Neuronal stem cell (in vitro differentiated cells): ENCODE measurements at regions not wholly inside any gene's neighbourhood (a gene's known extent, or its start where the extent isn't known, plus 50 kb on each side); places are given as distances from the start of the nearest gene placed in this dataset.

Source experiments
- DNase-seq: peaks from one replicate; pipeline ENCODE4 v3.0.0-alpha.2; 2013; ENCODE audit warnings: low spot score
- H2AFZ ChIP-seq: one replicate; pipeline ENCODE4 v1.6.1; 2013; ENCODE audit warnings: mild to moderate bottlenecking, low read length, inconsistent platforms
- H2AK5ac ChIP-seq: 2 replicates; pipeline ENCODE4 v1.6.1; 2013; ENCODE audit warnings: low read depth, mild to moderate bottlenecking, inconsistent platforms, low read length, moderate library complexity, mixed read lengths
- H2BK120ac ChIP-seq: 2 replicates; pipeline ENCODE4 v1.6.1; 2013; ENCODE audit warnings: low read depth, mild to moderate bottlenecking, inconsistent platforms, low read length, moderate library complexity, mixed read lengths
- H2BK12ac ChIP-seq: one replicate; pipeline ENCODE4 v1.6.1; 2013; ENCODE audit warnings: low read length, inconsistent platforms
- H2BK15ac ChIP-seq: 2 replicates; pipeline ENCODE4 v1.6.1; 2013; ENCODE audit warnings: mild to moderate bottlenecking, low read length, inconsistent platforms, mixed read lengths
- H2BK5ac ChIP-seq: one replicate; pipeline ENCODE4 v1.6.1; 2013; ENCODE audit warnings: inconsistent platforms, mild to moderate bottlenecking, low read length, moderate library complexity
- H3K14ac ChIP-seq: one replicate; pipeline ENCODE4 v1.6.1; 2013; ENCODE audit warnings: low read length, inconsistent platforms
- H3K18ac ChIP-seq: 2 replicates; pipeline ENCODE4 v1.6.1; 2013; ENCODE audit warnings: low read length, inconsistent platforms
- H3K23ac ChIP-seq: 2 replicates; pipeline ENCODE4 v1.6.1; 2013; ENCODE audit warnings: low read depth, mild to moderate bottlenecking, mixed read lengths, low read length, inconsistent platforms; ENCODE audit not compliant: poor library complexity
- H3K27ac ChIP-seq: replicated peaks from 3 replicates; pipeline ENCODE4 v1.5.1; 2013; ENCODE audit warnings: low read length, inconsistent platforms
- H3K27me3 ChIP-seq, 3 experiments: 2 replicates each; pipeline ENCODE4 v1.6.1; 2013; ENCODE audit warnings: low read length in 3 of 3, mild to moderate bottlenecking in 2 of 3, inconsistent platforms in 1 of 3, low read depth in 1 of 3, mixed read lengths in 1 of 3, moderate library complexity in 1 of 3; ENCODE audit not compliant: control insufficient read depth in 3 of 3, insufficient read depth in 3 of 3
- H3K36me3 ChIP-seq, 2 donors: replicated peaks in 1 of 2; 2 replicates each; pipeline ENCODE4 v1.6.1; 2013; ENCODE audit warnings: low read length in 2 of 2; ENCODE audit not compliant: control insufficient read depth in 2 of 2, insufficient read depth in 2 of 2
- H3K4ac ChIP-seq: 2 replicates; pipeline ENCODE4 v1.6.1; 2013; ENCODE audit warnings: inconsistent platforms, mild to moderate bottlenecking, low read length, moderate library complexity
- H3K4me1 ChIP-seq, 2 donors: 1 replicate in 1 of 2; 2 replicates in 1 of 2; pipeline ENCODE4 v1.6.1; 2013; ENCODE audit warnings: low read length in 2 of 2, low read depth in 1 of 2; ENCODE audit not compliant: control insufficient read depth in 2 of 2, insufficient read depth in 1 of 2
- H3K4me2 ChIP-seq: one replicate; pipeline ENCODE4 v1.6.1; 2013; ENCODE audit warnings: mild to moderate bottlenecking, low read length, inconsistent platforms; ENCODE audit not compliant: insufficient read depth, poor library complexity, severe bottlenecking
- H3K4me3 ChIP-seq, 2 donors: 2 replicates each; pipeline ENCODE4 v1.5.1; 2013; ENCODE audit warnings: low read length in 2 of 2, mild to moderate bottlenecking in 2 of 2, inconsistent platforms in 1 of 2, moderate library complexity in 1 of 2
- H3K79me1 ChIP-seq: one replicate; pipeline ENCODE4 v1.6.1; 2013; ENCODE audit warnings: low read depth, mild to moderate bottlenecking, inconsistent platforms, low read length, moderate library complexity
- H3K9ac ChIP-seq: one replicate; pipeline ENCODE4 v1.6.1; 2013; ENCODE audit warnings: mild to moderate bottlenecking, low read depth, low read length, inconsistent platforms; ENCODE audit not compliant: poor library complexity
- H3K9me3 ChIP-seq, 2 donors: replicated peaks in 1 of 2; 2 replicates each; pipeline versions ENCODE3 to v1.6.1; 2013; ENCODE audit warnings: low read length in 2 of 2, mild to moderate bottlenecking in 2 of 2, inconsistent platforms in 1 of 2, low read depth in 1 of 2, mixed read lengths in 1 of 2, moderate library complexity in 1 of 2; ENCODE audit not compliant: control insufficient read depth in 2 of 2, insufficient read depth in 1 of 2
- H4K8ac ChIP-seq: one replicate; pipeline ENCODE4 v1.6.1; 2013; ENCODE audit warnings: low read depth, mild to moderate bottlenecking, inconsistent platforms, low read length, moderate library complexity
- H4K91ac ChIP-seq: one replicate; pipeline ENCODE4 v1.6.1; 2013; ENCODE audit warnings: low read length, low read depth, mild to moderate bottlenecking, inconsistent platforms; ENCODE audit not compliant: poor library complexity
- WGBS, 2 donors: extraction: QIAGEN DNeasy Blood & Tissue Kit; methylation state at CpG; one replicate each; pipeline ENCODE4 v1.1.7; 2013; ENCODE audit warnings: missing lambda C conversion rate in 2 of 2, mixed read lengths in 1 of 2; ENCODE audit not compliant: insufficient read length in 2 of 2, insufficient replicate concordance in 1 of 2; ENCODE audit errors: extremely low coverage in 2 of 2; 5-methylcytosine and 5-hydroxymethylcytosine counted together

DNA sequence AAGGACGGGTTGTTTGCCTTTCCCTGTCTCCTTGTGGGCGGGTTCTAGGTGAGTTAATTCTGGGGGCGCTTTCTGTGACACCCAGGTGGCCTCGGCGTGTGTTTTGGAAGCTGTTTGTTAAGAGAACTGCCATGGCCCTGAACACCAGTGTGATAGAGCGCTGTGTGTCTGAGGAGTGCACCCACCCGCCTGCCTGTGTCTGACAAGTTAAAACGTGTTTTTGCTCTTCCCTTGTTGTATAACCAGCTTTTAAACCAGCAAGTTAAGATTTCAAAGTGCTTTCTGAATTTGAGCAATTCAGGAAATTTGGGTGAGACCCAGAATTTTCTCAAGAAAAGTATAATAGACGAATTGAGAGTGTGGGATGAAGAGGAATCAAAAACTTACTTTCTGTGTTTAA is 55.2 kb upstream of the HGFAC start:
- WGBS, 2 donors, result no CpG with 5 or more reads among the region's 9 CpGs
- H3K14ac ChIP-seq, result no peak overlapping the region

DNA sequence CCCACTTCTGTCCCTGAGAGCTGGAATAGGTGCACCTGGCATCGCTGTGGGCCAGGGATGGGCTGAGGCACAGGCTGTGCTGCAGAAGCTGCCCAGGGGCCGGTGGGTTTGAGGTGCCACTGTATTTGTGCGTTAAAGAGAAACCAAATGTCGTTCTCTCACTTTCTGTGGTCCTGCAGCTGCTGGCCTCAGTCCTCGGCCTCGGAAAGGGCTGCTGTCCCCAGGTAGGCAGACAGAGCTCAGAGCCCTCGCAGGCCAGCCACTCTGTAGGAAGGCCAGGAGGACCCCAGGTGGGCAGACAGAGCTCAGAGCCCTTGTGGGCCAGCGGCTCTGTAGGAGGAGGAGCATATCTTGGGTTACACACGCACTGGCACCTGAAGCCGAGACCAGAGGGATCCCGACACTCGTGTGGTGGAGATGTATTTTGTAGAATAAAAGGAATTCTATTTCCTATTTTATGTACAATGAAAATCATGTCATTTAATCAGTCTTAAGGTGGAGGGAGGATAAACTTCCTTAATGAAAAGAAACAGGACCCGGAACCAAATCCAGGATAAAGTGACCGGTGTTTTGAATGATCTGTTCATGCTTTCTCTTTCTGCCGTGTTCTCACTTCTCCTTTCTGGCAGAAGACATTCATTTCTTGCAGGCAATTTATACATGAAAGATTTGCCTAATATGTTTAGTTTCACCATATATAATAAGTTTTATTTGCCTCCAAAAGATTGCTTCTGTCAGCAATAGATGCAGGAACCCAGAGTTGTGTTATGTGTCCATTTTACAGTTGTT is 54.4 kb upstream of the HGFAC start:
- H3K4me3 ChIP-seq, result no peak overlapping the region
- no peak overlapping the region for H3K4me2 ChIP-seq
- H3K27ac ChIP-seq, result no peak overlapping the region
- H3K79me1 ChIP-seq, result peaks cover 3% of the 10 kb centered on the region
- no peaks in the 10 kb centered on the region for H3K9me3 ChIP-seq
- no peak overlapping the region for H2BK12ac ChIP-seq
- no peak overlapping the region for H2AFZ ChIP-seq
- peaks cover 37 to 42% of the 10 kb centered on the region in 2 donors for H3K4me1 ChIP-seq
- peak overlapping the region; percentile 53 for H3K9ac ChIP-seq
- no peaks in the 10 kb centered on the region for H3K36me3 ChIP-seq
- H3K14ac ChIP-seq, result no peak overlapping the region
- WGBS, 2 donors, result no CpG with 5 or more reads among the region's 15 CpGs
- no peak overlapping the region for H4K8ac ChIP-seq
- no peaks in the 10 kb centered on the region for H3K27me3 ChIP-seq
- H4K91ac ChIP-seq, result no peak overlapping the region
- H3K4ac ChIP-seq, result no peak overlapping the region
- no peak for DNase-seq
- peak overlapping the region; percentile 72 for H3K18ac ChIP-seq
- H2AK5ac ChIP-seq, result no peak overlapping the region
- no peak overlapping the region for H3K23ac ChIP-seq
- H2BK5ac ChIP-seq, result peak overlapping the region; percentile 67
- no peak overlapping the region for H2BK120ac ChIP-seq
- no peak overlapping the region for H2BK15ac ChIP-seq

More for the DNA sequence above, 55.2 kb upstream of the HGFAC start:
- no peak overlapping the region for H4K91ac ChIP-seq
- H3K18ac ChIP-seq, result no peak overlapping the region
- no peak for DNase-seq
- no peak overlapping the region for H4K8ac ChIP-seq
- H2BK15ac ChIP-seq, result no peak overlapping the region
- H3K4ac ChIP-seq, result no peak overlapping the region
- no peak overlapping the region for H2BK5ac ChIP-seq
- H2BK120ac ChIP-seq, result no peak overlapping the region
- H2AFZ ChIP-seq, result no peak overlapping the region
- H3K79me1 ChIP-seq, result peaks cover 3% of the 10 kb centered on the region
- H3K4me3 ChIP-seq, result no peak overlapping the region
- no peaks in the 10 kb centered on the region for H3K27me3 ChIP-seq
- no peak overlapping the region for H3K9ac ChIP-seq
- H2BK12ac ChIP-seq, result no peak overlapping the region
- no peaks in the 10 kb centered on the region for H3K36me3 ChIP-seq
- H2AK5ac ChIP-seq, result no peak overlapping the region
- H3K4me2 ChIP-seq, result no peak overlapping the region
- H3K27ac ChIP-seq, result no peak overlapping the region
- no peak overlapping the region for H3K23ac ChIP-seq
- H3K9me3 ChIP-seq, result no peaks in the 10 kb centered on the region
- H3K4me1 ChIP-seq, result peaks cover 32 to 37% of the 10 kb centered on the region in 2 donors

DNA sequence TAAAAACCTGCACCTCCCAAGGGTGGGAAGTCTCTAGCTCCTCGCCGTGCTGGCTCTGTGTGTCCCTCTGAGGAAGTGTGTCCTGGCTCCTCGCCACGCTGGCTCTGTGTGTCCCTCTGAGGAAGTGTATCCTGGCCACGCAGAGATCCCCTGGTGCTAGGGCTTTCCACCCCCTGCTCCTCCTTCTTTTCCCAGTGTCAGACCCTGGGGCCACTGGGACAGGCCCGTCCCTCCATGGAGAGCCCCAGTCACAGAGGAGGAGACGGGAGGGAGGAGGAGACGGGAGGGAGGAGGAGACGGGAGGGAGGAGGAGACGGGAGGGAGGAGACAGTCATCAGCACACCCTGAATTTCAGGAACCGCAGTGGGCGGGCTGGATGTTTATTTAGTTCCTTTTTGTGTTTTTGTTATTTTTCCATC is 53.8 kb upstream of the HGFAC start:
- no peak overlapping the region for H2BK15ac ChIP-seq
- H3K14ac ChIP-seq, result no peak overlapping the region
- H3K4me1 ChIP-seq, result peaks cover 38 to 42% of the 10 kb centered on the region in 2 donors
- H3K4ac ChIP-seq, result no peak overlapping the region
- no CpG with 5 or more reads among the region's 12 CpGs for WGBS, 2 donors
- peak overlapping the region; percentile 10 for H3K27ac ChIP-seq
- H2BK120ac ChIP-seq, result no peak overlapping the region
- no peak overlapping the region for H2AK5ac ChIP-seq
- peaks cover 3% of the 10 kb centered on the region for H3K79me1 ChIP-seq
- peak overlapping the region; percentile 36 for H3K4me2 ChIP-seq
- H3K9ac ChIP-seq, result no peak overlapping the region
- H3K9me3 ChIP-seq, result no peaks in the 10 kb centered on the region
- H3K4me3 ChIP-seq, result no peak overlapping the region
- H2AFZ ChIP-seq, result no peak overlapping the region
- peak overlapping the region; percentile 62 for H3K18ac ChIP-seq
- no peak for DNase-seq
- H3K36me3 ChIP-seq, result no peaks in the 10 kb centered on the region
- H4K8ac ChIP-seq, result no peak overlapping the region
- peak overlapping the region; percentile 37 for H3K23ac ChIP-seq
- peak overlapping the region; percentile 67 for H2BK5ac ChIP-seq
- no peak overlapping the region for H4K91ac ChIP-seq
- H3K27me3 ChIP-seq, result no peaks in the 10 kb centered on the region
- no peak overlapping the region for H2BK12ac ChIP-seq

DNA sequence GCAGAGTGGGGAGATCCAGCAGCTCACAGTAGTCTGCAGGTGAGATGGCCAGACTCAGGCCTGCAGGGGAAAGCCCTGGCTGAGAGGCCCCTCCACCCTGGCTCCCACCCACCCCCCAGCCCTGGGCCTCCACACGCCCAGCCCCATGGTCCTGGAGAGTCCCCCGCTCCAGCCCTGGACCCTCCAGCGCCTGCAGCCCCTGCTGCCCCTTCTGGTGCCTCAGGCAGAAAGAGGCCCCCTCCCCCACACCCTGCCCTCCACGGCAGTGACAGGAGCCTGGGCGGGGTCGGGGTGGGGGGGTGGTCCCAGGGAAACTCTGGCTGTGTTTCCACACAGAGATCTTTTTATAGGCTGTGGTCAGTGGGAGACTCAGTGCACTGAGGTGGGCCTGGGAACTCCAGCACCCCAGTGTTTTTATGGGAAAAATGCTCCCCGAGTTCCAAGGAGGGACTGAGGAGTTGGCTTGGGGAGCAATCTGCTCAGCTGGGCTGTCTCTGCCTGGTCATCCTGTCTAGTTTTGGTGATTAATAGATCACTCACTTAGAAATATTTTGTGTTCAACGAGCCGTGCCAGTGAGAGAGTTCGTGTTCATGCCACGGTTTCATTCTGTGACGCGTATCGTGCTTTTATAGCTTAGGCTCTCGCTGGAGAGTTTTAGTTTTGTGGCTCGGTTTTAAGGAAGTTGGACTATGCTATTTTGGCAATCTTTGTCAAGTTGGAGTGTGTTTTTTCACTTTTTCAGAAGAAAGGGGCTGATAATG is 53.1 kb upstream of the HGFAC start:
- no CpG with 5 or more reads among the region's 16 CpGs for WGBS, 2 donors
- H3K4me3 ChIP-seq, result no peak overlapping the region
- H3K27ac ChIP-seq, result peak overlapping the region; percentile 12

More for the DNA sequence above, 53.1 kb upstream of the HGFAC start:
- peaks cover 3% of the 10 kb centered on the region for H3K79me1 ChIP-seq
- H2BK5ac ChIP-seq, result peak overlapping the region; percentile 67
- peaks cover 38 to 42% of the 10 kb centered on the region in 2 donors for H3K4me1 ChIP-seq
- H2BK12ac ChIP-seq, result no peak overlapping the region
- no peak overlapping the region for H2BK120ac ChIP-seq
- H3K27me3 ChIP-seq, result no peaks in the 10 kb centered on the region
- H2BK15ac ChIP-seq, result no peak overlapping the region
- H3K23ac ChIP-seq, result no peak overlapping the region
- peak overlapping the region; percentile 36 for H3K4me2 ChIP-seq
- no peak overlapping the region for H3K14ac ChIP-seq
- H2AK5ac ChIP-seq, result no peak overlapping the region
- H4K91ac ChIP-seq, result no peak overlapping the region
- H2AFZ ChIP-seq, result no peak overlapping the region
- peak overlapping the region; percentile 40 for H3K18ac ChIP-seq
- no peak for DNase-seq
- no peak overlapping the region for H4K8ac ChIP-seq
- no peaks in the 10 kb centered on the region for H3K36me3 ChIP-seq
- no peak overlapping the region for H3K9ac ChIP-seq
- H3K4ac ChIP-seq, result no peak overlapping the region
- no peaks in the 10 kb centered on the region for H3K9me3 ChIP-seq
